Hepatocyte (in vitro differentiated cells): ENCODE measurements at regions not wholly inside any gene's neighbourhood (a gene's known extent, or its start where the extent isn't known, plus 50 kb on each side); places are given as distances from the start of the nearest gene placed in this dataset.

Experiments used
- DNase-seq: peaks from one replicate; pipeline ENCODE4 v3.0.0-alpha.2; 2016; ENCODE audit warnings: low spot score
- H2AFZ ChIP-seq: fragments of 200-600 bp; sonication (generic); 2 replicates; pipeline ENCODE4 v1.6.0; 2016; ENCODE audit warnings: antibody characterized with exemption, mild to moderate bottlenecking
- H3K27ac ChIP-seq: fragments of 200-600 bp; sonication (generic); 2 replicates; pipeline ENCODE4 v1.5.1; 2016; ENCODE audit warnings: mild to moderate bottlenecking
- H3K27me3 ChIP-seq: fragments of 200-600 bp; sonication (generic); 2 replicates; pipeline ENCODE4 v1.6.1; 2016
- H3K36me3 ChIP-seq: fragments of 200-600 bp; sonication (generic); replicated peaks from 2 replicates; pipeline ENCODE4 v1.5.1; 2016; ENCODE audit warnings: low read depth; ENCODE audit not compliant: insufficient read depth
- H3K4me1 ChIP-seq: fragments of 200-600 bp; sonication (generic); 2 replicates; pipeline ENCODE4 v1.5.1; 2016; ENCODE audit warnings: mild to moderate bottlenecking, moderate library complexity; ENCODE audit not compliant: insufficient read depth
- H3K4me2 ChIP-seq: fragments of 200-600 bp; sonication (generic); 2 replicates; pipeline ENCODE4 v1.6.0; 2016
- H3K4me3 ChIP-seq: fragments of 200-600 bp; sonication (generic); 2 replicates; pipeline ENCODE4 v1.5.1; 2016; ENCODE audit warnings: mild to moderate bottlenecking
- H3K79me2 ChIP-seq: fragments of 200-600 bp; sonication (generic); 2 replicates; pipeline ENCODE4 v1.6.0; 2017; ENCODE audit warnings: mild to moderate bottlenecking
- H3K9me2 ChIP-seq: fragments of 200-600 bp; sonication (generic); replicated peaks from 2 replicates; pipeline ENCODE4 v1.6.0; 2017; ENCODE audit warnings: mild to moderate bottlenecking; ENCODE audit not compliant: insufficient read depth
- H3K9me3 ChIP-seq: fragments of 200-600 bp; sonication (generic); 2 replicates; pipeline ENCODE4 v1.5.1; 2016; ENCODE audit warnings: low read depth, mild to moderate bottlenecking
- H4K20me1 ChIP-seq: fragments of 200-600 bp; sonication (generic); 2 replicates; pipeline ENCODE4 v1.6.0; 2016; ENCODE audit warnings: mild to moderate bottlenecking; ENCODE audit not compliant: insufficient read depth, poor library complexity, severe bottlenecking
- EZH2 ChIP-seq: fragments of 200-600 bp; sonication (generic); IDR thresholded peaks from 2 replicates; pipeline ENCODE4 v1.6.1; 2016; ENCODE audit warnings: antibody characterized with exemption, mild to moderate bottlenecking, borderline replicate concordance
- EZH2phosphoT487 ChIP-seq: fragments of 200-600 bp; sonication (generic); IDR thresholded peaks from one replicate; pipeline ENCODE4 v1.6.1; 2018; ENCODE audit warnings: antibody characterized with exemption, mild to moderate bottlenecking, low read depth, moderate library complexity; ENCODE audit not compliant: unreplicated experiment, severe bottlenecking
- WGBS: methylation state at CpG from one replicate; pipeline ENCODE4 v1.1.6; 2016; ENCODE audit warnings: low lambda C conversion rate; ENCODE audit errors: missing lambda C conversion rate; 5-methylcytosine and 5-hydroxymethylcytosine counted together
- TF ChIP-seq, protein P1 (sequence below): fragments of 200-600 bp; sonication (generic); IDR thresholded peaks from 2 replicates; pipeline ENCODE4 v1.5.1; 2016; ENCODE audit warnings: antibody characterized with exemption, mild to moderate bottlenecking; ENCODE audit not compliant: poor library complexity

DNA sequence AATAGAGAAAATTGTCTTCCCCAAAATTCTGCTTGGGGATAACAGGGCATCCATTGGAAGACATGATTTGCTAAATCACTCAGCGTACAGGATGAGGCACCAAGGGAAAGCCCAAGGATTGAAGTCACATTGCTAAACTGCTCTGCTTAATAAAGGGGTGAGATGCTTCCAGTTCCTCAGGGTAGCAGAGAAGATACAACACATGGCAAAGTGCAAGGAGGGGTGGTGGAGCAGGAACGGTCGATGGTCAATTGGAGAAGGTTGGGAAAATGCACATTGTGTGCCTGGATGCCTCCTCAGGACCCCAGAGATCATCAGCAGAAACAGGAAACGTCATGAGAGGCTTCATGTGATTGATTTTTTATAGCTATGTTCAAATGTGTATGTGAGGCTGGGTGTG lies 116.3 kb upstream of the SOX1 start:
- DNase-seq: no peak
- 82% methylated on average over 4 of the region's 4 CpGs for WGBS
- no peak overlapping the region for H3K27ac ChIP-seq

DNA sequence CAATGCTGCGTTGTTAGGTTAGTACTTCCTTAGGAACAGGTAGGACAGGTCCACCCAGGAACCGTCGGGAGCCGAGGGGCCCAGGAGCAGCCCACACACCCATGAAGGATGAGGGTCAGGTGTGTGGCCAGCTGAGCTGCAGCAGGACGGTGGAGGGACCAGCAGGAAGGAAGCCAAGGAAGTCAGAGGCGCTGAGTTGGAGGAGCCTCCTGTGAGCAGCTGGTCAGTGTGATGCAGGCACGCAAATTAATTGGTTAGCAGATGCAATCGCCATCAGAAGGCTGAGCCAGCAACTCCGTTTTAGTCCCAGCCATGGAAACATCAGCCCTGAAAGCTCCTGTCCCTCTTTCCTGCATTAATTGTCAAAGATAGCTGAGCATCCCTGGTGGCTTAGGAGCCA lies 114.9 kb upstream of the SOX1 start:
- no peak overlapping the region for H3K4me2 ChIP-seq
- H3K27me3 ChIP-seq: no peaks in the 10 kb centered on the region
- no peaks in the 10 kb centered on the region for H3K4me1 ChIP-seq
- no peak overlapping the region for H2AFZ ChIP-seq
- no peak overlapping the region for H3K4me3 ChIP-seq
- DNase-seq: no peak
- H3K79me2 ChIP-seq: no peaks in the 10 kb centered on the region
- WGBS: 92% methylated on average over 9 of the region's 9 CpGs
- H4K20me1 ChIP-seq: no peaks in the 10 kb centered on the region
- no peaks in the 10 kb centered on the region for H3K36me3 ChIP-seq
- H3K9me2 ChIP-seq: no peaks in the 10 kb centered on the region
- no peak for TF ChIP-seq EZH2phosphoT487
- TF ChIP-seq, protein P1, sequence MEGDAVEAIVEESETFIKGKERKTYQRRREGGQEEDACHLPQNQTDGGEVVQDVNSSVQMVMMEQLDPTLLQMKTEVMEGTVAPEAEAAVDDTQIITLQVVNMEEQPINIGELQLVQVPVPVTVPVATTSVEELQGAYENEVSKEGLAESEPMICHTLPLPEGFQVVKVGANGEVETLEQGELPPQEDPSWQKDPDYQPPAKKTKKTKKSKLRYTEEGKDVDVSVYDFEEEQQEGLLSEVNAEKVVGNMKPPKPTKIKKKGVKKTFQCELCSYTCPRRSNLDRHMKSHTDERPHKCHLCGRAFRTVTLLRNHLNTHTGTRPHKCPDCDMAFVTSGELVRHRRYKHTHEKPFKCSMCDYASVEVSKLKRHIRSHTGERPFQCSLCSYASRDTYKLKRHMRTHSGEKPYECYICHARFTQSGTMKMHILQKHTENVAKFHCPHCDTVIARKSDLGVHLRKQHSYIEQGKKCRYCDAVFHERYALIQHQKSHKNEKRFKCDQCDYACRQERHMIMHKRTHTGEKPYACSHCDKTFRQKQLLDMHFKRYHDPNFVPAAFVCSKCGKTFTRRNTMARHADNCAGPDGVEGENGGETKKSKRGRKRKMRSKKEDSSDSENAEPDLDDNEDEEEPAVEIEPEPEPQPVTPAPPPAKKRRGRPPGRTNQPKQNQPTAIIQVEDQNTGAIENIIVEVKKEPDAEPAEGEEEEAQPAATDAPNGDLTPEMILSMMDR: no peak
- no peak for TF ChIP-seq EZH2
- no peaks in the 10 kb centered on the region for H3K9me3 ChIP-seq
- H3K27ac ChIP-seq: no peak overlapping the region

More for the DNA sequence above, 116.3 kb upstream of the SOX1 start:
- H3K79me2 ChIP-seq: no peaks in the 10 kb centered on the region
- no peaks in the 10 kb centered on the region for H4K20me1 ChIP-seq
- TF ChIP-seq, protein P1: no peak
- TF ChIP-seq EZH2phosphoT487: no peak
- TF ChIP-seq EZH2: no peak
- H3K4me1 ChIP-seq: no peaks in the 10 kb centered on the region
- H3K4me3 ChIP-seq: no peak overlapping the region
- H3K9me2 ChIP-seq: no peaks in the 10 kb centered on the region
- H3K9me3 ChIP-seq: no peaks in the 10 kb centered on the region
- no peak overlapping the region for H2AFZ ChIP-seq
- H3K4me2 ChIP-seq: no peak overlapping the region
- H3K36me3 ChIP-seq: no peaks in the 10 kb centered on the region
- no peaks in the 10 kb centered on the region for H3K27me3 ChIP-seq

DNA sequence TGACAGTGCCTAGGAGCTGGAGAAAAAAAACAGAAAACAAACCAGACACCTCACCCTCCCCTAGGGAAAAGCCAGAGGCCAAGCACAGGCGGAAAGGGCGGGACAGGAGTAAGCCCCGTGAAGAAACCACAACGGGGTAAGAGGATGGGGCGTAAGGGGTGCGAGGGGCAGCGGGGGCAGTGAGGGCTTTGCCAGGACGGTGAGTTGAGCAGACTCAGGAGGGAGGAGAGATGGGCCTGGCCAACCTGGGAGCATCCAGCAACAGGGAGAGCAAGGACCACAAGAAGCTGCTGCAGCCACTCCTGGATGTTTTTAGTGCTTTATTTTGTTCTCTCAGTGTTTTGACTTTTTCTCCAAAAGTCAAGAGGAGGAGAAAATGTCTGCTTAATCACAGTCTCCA lies 114.1 kb upstream of the SOX1 start:
- Histone ChIP-seq H3K79me2 (no peaks in the 10 kb centered on the region), H4K20me1 (no peaks in the 10 kb centered on the region), H3K9me2 (no peaks in the 10 kb centered on the region), H3K4me2 (no peak overlapping the region), H3K9me3 (no peaks in the 10 kb centered on the region), H3K27ac (no peak overlapping the region), H2AFZ (no peak overlapping the region), H3K4me1 (no peaks in the 10 kb centered on the region), H3K27me3 (no peaks in the 10 kb centered on the region), H3K4me3 (no peak overlapping the region), H3K36me3 (no peaks in the 10 kb centered on the region)
- DNase-seq: no peak
- TF ChIP-seq, protein P1: no peak
- TF ChIP-seq EZH2: no peak
- no peak for TF ChIP-seq EZH2phosphoT487
- WGBS: 77% methylated on average over 8 of the region's 8 CpGs
